HEK293 (cell line): ENCODE measurements at regions not wholly inside any gene's neighbourhood (a gene's known extent, or its start where the extent isn't known, plus 50 kb on each side); places are given as distances from the start of the nearest gene placed in this dataset.
A peak's percentile ranks its signal among the peaks of the same experiment; 100 is the strongest.

ENCODE experiments used
- CTCF ChIA-PET: fragments of 350-600 bp; formaldehyde crosslinking; extraction: SDS; loops from one replicate; lab custom pipeline; 2021; ENCODE audit warnings: antibody characterized with exemption; lab: Yijun Ruan, JAX
- POLR2A ChIA-PET: fragments of 300-600 bp; formaldehyde crosslinking; extraction: SDS; loops from one replicate; lab custom pipeline; 2020; ENCODE audit warnings: antibody characterized with exemption, inconsistent platforms; lab: Yijun Ruan, JAX
- H3K27ac ChIP-seq: fragments of 200-500 bp; sonication (Bioruptor generic); 2 replicates; pipeline ENCODE4 v1.5.1; 2014; ENCODE audit warnings: low read depth, low read length, control low read depth, inconsistent platforms; ENCODE audit errors: extremely low read depth
- H3K36me3 ChIP-seq, 2 experiments: fragments of 200-500 bp in 1 of 2; sonication (Bioruptor generic) in 1 of 2; 1 replicate in 1 of 2; 2 replicates in 1 of 2; pipeline ENCODE4 v1.5.1; 2014 to 2017; ENCODE audit warnings: inconsistent platforms in 2 of 2, low read length in 2 of 2; ENCODE audit not compliant: control insufficient read depth in 2 of 2, insufficient read depth in 1 of 2
- H3K4me1 ChIP-seq: fragments of 200-500 bp; sonication (Bioruptor generic); 2 replicates; pipeline ENCODE4 v1.5.1; 2014; ENCODE audit warnings: mild to moderate bottlenecking, low read length, inconsistent platforms; ENCODE audit not compliant: control insufficient read depth, insufficient read depth
- H3K4me3 ChIP-seq: 2 replicates; pipeline ENCODE4 v1.5.1; 2011; ENCODE audit warnings: low read depth, mild to moderate bottlenecking, control low read depth, low read length, moderate library complexity
- H3K9me3 ChIP-seq: fragments of 200-500 bp; sonication (Bioruptor generic); 2 replicates; pipeline ENCODE4 v1.5.1; 2014; ENCODE audit warnings: low read depth, low read length, inconsistent platforms; ENCODE audit not compliant: control insufficient read depth, insufficient read depth
- FEZF1 ChIP-seq: fragments of 450-650 bp; formaldehyde crosslinking; IDR thresholded peaks from 2 replicates; pipeline ENCODE4 v1.5.1; 2016; ENCODE audit warnings: missing biosample characterization, missing genetic modification characterization
- GLI2 ChIP-seq: fragments of 450-650 bp; formaldehyde crosslinking; IDR thresholded peaks from 2 replicates; pipeline ENCODE4; 2017; ENCODE audit warnings: missing biosample characterization, missing genetic modification characterization, low read depth, borderline replicate concordance
- PATZ1 ChIP-seq: fragments of 450-650 bp; formaldehyde crosslinking; IDR thresholded peaks from 2 replicates; pipeline ENCODE4 v1.5.1; 2016; ENCODE audit warnings: missing biosample characterization, missing genetic modification characterization
- SCRT2 ChIP-seq: fragments of 450-650 bp; formaldehyde crosslinking; IDR thresholded peaks from 2 replicates; pipeline ENCODE4 v1.5.1; 2016; ENCODE audit warnings: missing biosample characterization, missing genetic modification characterization
- TSHZ1 ChIP-seq: fragments of 450-650 bp; formaldehyde crosslinking; IDR thresholded peaks from 2 replicates; pipeline ENCODE4 v1.5.1; 2016; ENCODE audit warnings: missing biosample characterization, missing genetic modification characterization, borderline replicate concordance
- ZBTB26 ChIP-seq: fragments of 450-650 bp; formaldehyde crosslinking; optimal IDR thresholded peaks from 2 replicates; pipeline ENCODE3; 2016; ENCODE audit warnings: missing biosample characterization, mild to moderate bottlenecking, missing genetic modification characterization
- ZFP41 ChIP-seq: fragments of 450-650 bp; formaldehyde crosslinking; IDR thresholded peaks from 2 replicates; pipeline ENCODE4 v1.5.1; 2016; ENCODE audit warnings: missing biosample characterization, missing genetic modification characterization, borderline replicate concordance
- ZFP69B ChIP-seq: fragments of 450-650 bp; formaldehyde crosslinking; IDR thresholded peaks from 2 replicates; pipeline ENCODE4 v1.5.1; 2016; ENCODE audit warnings: missing biosample characterization, missing genetic modification characterization
- ZNF121 ChIP-seq: fragments of 450-650 bp; formaldehyde crosslinking; IDR thresholded peaks from 2 replicates; pipeline ENCODE4 v1.5.1; 2016; ENCODE audit warnings: missing biosample characterization, missing genetic modification characterization
- ZNF169 ChIP-seq: fragments of 450-650 bp; formaldehyde crosslinking; IDR thresholded peaks from 2 replicates; pipeline ENCODE4 v1.5.1; 2016; ENCODE audit warnings: missing biosample characterization, missing genetic modification characterization
- ZNF19 ChIP-seq: fragments of 450-650 bp; formaldehyde crosslinking; IDR thresholded peaks from 2 replicates; pipeline ENCODE4; 2016; ENCODE audit warnings: missing biosample characterization, missing genetic modification characterization, low read depth
- ZNF341 ChIP-seq: fragments of 450-650 bp; formaldehyde crosslinking; IDR thresholded peaks from 2 replicates; pipeline ENCODE4; 2016; ENCODE audit warnings: low read depth, missing biosample characterization, missing genetic modification characterization
- ZNF404 ChIP-seq: fragments of 450-650 bp; formaldehyde crosslinking; IDR thresholded peaks from 2 replicates; pipeline ENCODE4 v1.5.1; 2017; ENCODE audit warnings: missing biosample characterization, missing genetic modification characterization
- ZNF518A ChIP-seq: fragments of 450-650 bp; formaldehyde crosslinking; conservative IDR thresholded peaks from 2 replicates; pipeline ENCODE4 v1.5.1; 2016; ENCODE audit warnings: low read depth, missing biosample characterization, missing genetic modification characterization
- ZNF555 ChIP-seq: fragments of 450-650 bp; formaldehyde crosslinking; conservative IDR thresholded peaks from 2 replicates; pipeline ENCODE4 v1.5.1; 2017; ENCODE audit warnings: missing biosample characterization, mild to moderate bottlenecking, missing genetic modification characterization, inconsistent platforms
- ZNF558 ChIP-seq: fragments of 450-650 bp; formaldehyde crosslinking; IDR thresholded peaks from 2 replicates; pipeline ENCODE4 v1.5.1; 2016; ENCODE audit warnings: missing biosample characterization, missing genetic modification characterization
- ZNF610 ChIP-seq: fragments of 450-650 bp; formaldehyde crosslinking; IDR thresholded peaks from 2 replicates; pipeline ENCODE4 v1.5.1; 2016; ENCODE audit warnings: missing biosample characterization, missing genetic modification characterization, borderline replicate concordance
- ZNF624 ChIP-seq: fragments of 450-650 bp; formaldehyde crosslinking; IDR thresholded peaks from 2 replicates; pipeline ENCODE4 v1.5.1; 2017; ENCODE audit warnings: missing biosample characterization, missing genetic modification characterization
- ZNF792 ChIP-seq: fragments of 450-650 bp; formaldehyde crosslinking; IDR thresholded peaks from 2 replicates; pipeline ENCODE4 v1.5.1; 2016; ENCODE audit warnings: missing biosample characterization, missing genetic modification characterization
- ZNF843 ChIP-seq: fragments of 450-650 bp; formaldehyde crosslinking; IDR thresholded peaks from 2 replicates; pipeline ENCODE4 v1.5.1; 2016; ENCODE audit warnings: missing biosample characterization, missing genetic modification characterization
- ZSCAN23 ChIP-seq: fragments of 450-650 bp; formaldehyde crosslinking; IDR thresholded peaks from 2 replicates; pipeline ENCODE4 v1.5.1; 2016; ENCODE audit warnings: missing biosample characterization, missing genetic modification characterization

GRCh38 chr1:185644531-185644930 is 89.7 kb upstream of the HMCN1 start:
- Histone ChIP-seq H3K27ac (no peak overlapping the region), H3K36me3 (no peaks in the 10 kb centered on the region)
- POLR2A ChIA-PET = no interaction called here
- no peak for TF ChIP-seq ZFP69B (tag by site-specific recombination)
- no peak for TF ChIP-seq ZSCAN23 (tag by site-specific recombination)
- no peak for TF ChIP-seq ZNF558 (tag by site-specific recombination)
- TF ChIP-seq ZNF121 (tag by site-specific recombination) = no peak
- TF ChIP-seq ZNF169 (tag by site-specific recombination) = no peak
- no peak for TF ChIP-seq GLI2
- TF ChIP-seq, all 188 proteins: peak for 0
- no peaks in the 10 kb centered on the region for H3K9me3 ChIP-seq
- CTCF ChIA-PET = interaction anchor here (0.6 to 0.7 kb wide), 2 partner anchors 49 to 476 kb away, joined by 3 to 5 read pairs; no protein-coding TSS in a partner anchor
- peaks cover 4% of the 10 kb centered on the region for H3K4me1 ChIP-seq
- H3K4me3 ChIP-seq = no peak overlapping the region

- 0 out of 2 replicates have a peak, but pooled peaks have one; percentile 15 for TF ChIP-seq SCRT2 (tag by site-specific recombination)
- TF ChIP-seq ZNF624 (tag by site-specific recombination) = no peak
- TF ChIP-seq ZNF341 (tag by site-specific recombination) = no peak
- no peak for TF ChIP-seq ZNF843 (tag by site-specific recombination)
- TF ChIP-seq ZNF404 (tag by site-specific recombination) = no peak
- TF ChIP-seq ZNF518A (tag by site-specific recombination) = no peak
- CTCF ChIA-PET = interaction anchor here (0.7 kb wide), 1 partner anchor 889 kb away, joined by 3 read pairs; no protein-coding TSS in a partner anchor
- POLR2A ChIA-PET = no interaction called here
- H3K4me3 ChIP-seq = no peak overlapping the region
- no peaks in the 10 kb centered on the region for H3K9me3 ChIP-seq
- H3K36me3 ChIP-seq = no peaks in the 10 kb centered on the region
- H3K4me1 ChIP-seq = no peaks in the 10 kb centered on the region
- H3K27ac ChIP-seq = no peak overlapping the region
Measured at GRCh38 chr1:185636848-185637247, 97.3 kb upstream of the HMCN1 start.

- Histone ChIP-seq H3K27ac (no peak overlapping the region), H3K4me1 (no peaks in the 10 kb centered on the region), H3K4me3 (no peak overlapping the region), H3K36me3 (no peaks in the 10 kb centered on the region), H3K9me3 (no peaks in the 10 kb centered on the region)
- ChIA-PET CTCF (no interaction called here), POLR2A (interaction anchor here (1.0 kb wide), 1 partner anchor 318 kb away, joined by 3 read pairs; the partner anchor contains the start of gene IVNS1ABP)
- TF ChIP-seq ZNF610 (tag by site-specific recombination) (no peak), TSHZ1 (tag by site-specific recombination) (no peak), ZNF792 (tag by site-specific recombination) (no peak), FEZF1 (tag by site-specific recombination) (no peak), ZBTB26 (tag by site-specific recombination) (no peak), ZFP41 (tag by site-specific recombination) (no peak), PATZ1 (tag by site-specific recombination) (no peak), ZNF19 (tag by site-specific recombination) (no peak), ZNF555 (tag by site-specific recombination) (no peak)
Measured at GRCh38 chr1:185634704-185635103, 99.5 kb upstream of the HMCN1 start.
